Gastrocnemius medialis (tissue), 4 donors: ENCODE measurements at regions not wholly inside any gene's neighbourhood (a gene's known extent, or its start where the extent isn't known, plus 50 kb on each side); places are given as distances from the start of the nearest gene placed in this dataset.

ENCODE experiments used
- ATAC-seq, 2 donors: fragments of 150-250 bp; one replicate each; pipeline ENCODE4 v1.9.1; 2016
- DNase-seq, 2 donors: peaks; one replicate each; pipeline ENCODE4 v3.0.0-alpha.2; 2019
- H3K27ac ChIP-seq, 4 donors: fragments of 200-600 bp; sonication (generic); 1 replicate in 1 of 4; 2 replicates in 3 of 4; pipeline ENCODE4 v1.5.1; 2016 to 2018; ENCODE audit warnings: mild to moderate bottlenecking in 2 of 4, moderate library complexity in 1 of 4
- H3K27me3 ChIP-seq, 3 donors: fragments of 200-600 bp; sonication (generic) in 2 of 3; 1 replicate in 1 of 3; 2 replicates in 2 of 3; pipeline versions ENCODE4 v1.5.1 to v1.6.0; 2016 to 2019; ENCODE audit warnings: mild to moderate bottlenecking in 1 of 3, moderate library complexity in 1 of 3
- H3K36me3 ChIP-seq, 2 donors: fragments of 200-600 bp; sonication (generic) in 1 of 2; one replicate each; pipeline ENCODE4 v1.5.1; 2017 to 2018
- H3K4me1 ChIP-seq, 2 donors: fragments of 200-600 bp; sonication (generic) in 1 of 2; one replicate each; pipeline ENCODE4 v1.5.1; 2016 to 2017; ENCODE audit warnings: mild to moderate bottlenecking in 2 of 2
- H3K4me3 ChIP-seq, 4 donors: fragments of 200-600 bp; sonication (generic) in 3 of 4; 1 replicate in 1 of 4; 2 replicates in 3 of 4; pipeline ENCODE4 v1.5.1; 2016 to 2019; ENCODE audit warnings: mild to moderate bottlenecking in 2 of 4
- H3K9me3 ChIP-seq, 3 donors: fragments of 200-600 bp; sonication (generic) in 2 of 3; 1 replicate in 1 of 3; 2 replicates in 2 of 3; pipeline ENCODE4 v1.5.1; 2016 to 2019
- POLR2A ChIP-seq, 2 donors: fragments of 450-650 bp; IDR thresholded peaks; one replicate each; pipeline ENCODE4 v1.6.1; 2017; ENCODE audit warnings: antibody characterized with exemption in 2 of 2, mild to moderate bottlenecking in 2 of 2, moderate library complexity in 2 of 2
- in situ Hi-C, 4 donors: fragments of 200-750 bp; cut with MboI; loops; one replicate each; pipeline versions ENCODE4 v1.15.0 to v1.8.0; 2017; ENCODE audit warnings: low sequenced_read_pairs in 4 of 4
- intact Hi-C: fragments of 100-400 bp; cut with DNase I; formaldehyde crosslinking; loops from one replicate; pipeline ENCODE4 v1.15.1; 2023; ENCODE audit warnings: low total_unique reads
- TF ChIP-seq, protein P1 (sequence below), 5 experiments: fragments of 450-650 bp in 3 of 5; fragments of 200-600 bp in 2 of 5; sonication (generic) in 2 of 5; IDR thresholded peaks in 4 of 5; conservative IDR thresholded peaks in 1 of 5; 1 replicate in 4 of 5; 2 replicates in 1 of 5; pipeline ENCODE4 v1.5.1; 2016 to 2019; ENCODE audit warnings: antibody characterized with exemption in 5 of 5, mild to moderate bottlenecking in 3 of 5, moderate library complexity in 3 of 5

- TF ChIP-seq POLR2A (IDR thresholded peaks at IDR 0.05) = no peak
- TF ChIP-seq, protein P1, sequence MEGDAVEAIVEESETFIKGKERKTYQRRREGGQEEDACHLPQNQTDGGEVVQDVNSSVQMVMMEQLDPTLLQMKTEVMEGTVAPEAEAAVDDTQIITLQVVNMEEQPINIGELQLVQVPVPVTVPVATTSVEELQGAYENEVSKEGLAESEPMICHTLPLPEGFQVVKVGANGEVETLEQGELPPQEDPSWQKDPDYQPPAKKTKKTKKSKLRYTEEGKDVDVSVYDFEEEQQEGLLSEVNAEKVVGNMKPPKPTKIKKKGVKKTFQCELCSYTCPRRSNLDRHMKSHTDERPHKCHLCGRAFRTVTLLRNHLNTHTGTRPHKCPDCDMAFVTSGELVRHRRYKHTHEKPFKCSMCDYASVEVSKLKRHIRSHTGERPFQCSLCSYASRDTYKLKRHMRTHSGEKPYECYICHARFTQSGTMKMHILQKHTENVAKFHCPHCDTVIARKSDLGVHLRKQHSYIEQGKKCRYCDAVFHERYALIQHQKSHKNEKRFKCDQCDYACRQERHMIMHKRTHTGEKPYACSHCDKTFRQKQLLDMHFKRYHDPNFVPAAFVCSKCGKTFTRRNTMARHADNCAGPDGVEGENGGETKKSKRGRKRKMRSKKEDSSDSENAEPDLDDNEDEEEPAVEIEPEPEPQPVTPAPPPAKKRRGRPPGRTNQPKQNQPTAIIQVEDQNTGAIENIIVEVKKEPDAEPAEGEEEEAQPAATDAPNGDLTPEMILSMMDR (IDR thresholded peaks at IDR 0.05 in 4 of 5, conservative IDR thresholded peaks at IDR 0.05 in 1 of 5) = no peak
- H3K27ac ChIP-seq = no peak overlapping the region
- ATAC-seq (no peak), DNase-seq (no peak)
- H3K9me3 ChIP-seq = no peaks in the 10 kb centered on the region
- no peak overlapping the region for H3K4me3 ChIP-seq
- H3K27me3 ChIP-seq = no peaks in the 10 kb centered on the region
- no peaks in the 10 kb centered on the region for H3K36me3 ChIP-seq
- intact Hi-C loops = no loop called here
- no peaks in the 10 kb centered on the region for H3K4me1 ChIP-seq
- in situ Hi-C loops = loop anchor here in 1 of 4 donors (25.0 kb wide), 1 partner anchor 1312 kb away; no protein-coding TSS in a partner anchor
Measured at GRCh38 chr4:23125118-23125517, 432.4 kb downstream of the GBA3 start.

DNA sequence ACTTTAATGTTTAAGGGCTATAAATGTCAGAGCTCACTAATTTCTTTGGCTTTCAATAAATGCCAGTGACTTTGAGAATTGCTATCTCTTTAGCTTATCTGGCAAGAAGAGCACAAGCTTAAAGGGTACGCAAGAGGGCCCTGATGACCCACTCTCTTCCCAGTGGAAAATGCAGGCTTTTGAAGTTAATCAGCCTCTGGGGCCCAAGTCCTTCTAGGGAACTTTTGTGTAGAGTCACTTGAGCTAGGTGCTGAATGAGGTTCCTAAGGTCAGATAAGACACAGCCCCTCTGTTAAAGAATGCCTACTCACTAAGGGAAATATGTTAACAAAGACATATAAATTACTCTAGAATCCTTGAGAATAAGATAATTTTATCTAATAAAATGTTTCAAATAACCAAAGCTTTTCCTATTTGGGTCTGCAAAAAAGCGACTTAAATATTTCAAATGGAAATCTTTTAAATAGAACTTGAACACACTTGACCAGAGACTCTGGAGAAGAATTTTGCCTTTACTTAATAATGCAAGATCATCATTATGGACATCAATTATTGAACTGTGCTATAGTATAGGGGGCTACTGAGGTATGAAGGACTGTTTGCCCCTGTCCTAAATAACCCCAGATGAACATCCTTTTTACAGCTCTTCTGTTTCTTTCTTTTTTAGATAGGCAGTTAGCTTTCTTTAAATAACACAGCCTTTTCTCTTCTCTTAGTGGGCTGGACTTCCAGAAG lies 430.1 kb downstream of the GBA3 start:
- intact Hi-C loops (no loop called here), in situ Hi-C loops (no loop called here)
- H3K27me3 ChIP-seq = no peaks in the 10 kb centered on the region
- H3K36me3 ChIP-seq = no peaks in the 10 kb centered on the region
- no peak for DNase-seq
- H3K4me3 ChIP-seq = no peak overlapping the region
- H3K9me3 ChIP-seq = no peaks in the 10 kb centered on the region
- ATAC-seq = no peak
- H3K4me1 ChIP-seq = no peaks in the 10 kb centered on the region
- TF ChIP-seq, protein P1 (IDR thresholded peaks at IDR 0.05 in 4 of 5, conservative IDR thresholded peaks at IDR 0.05 in 1 of 5) = no peak
- TF ChIP-seq POLR2A (IDR thresholded peaks at IDR 0.05) = no peak
- no peak overlapping the region for H3K27ac ChIP-seq

- H3K4me3 ChIP-seq = no peak overlapping the region
- H3K27me3 ChIP-seq = no peaks in the 10 kb centered on the region
- in situ Hi-C loops = no loop called here
- intact Hi-C loops = no loop called here
- no peaks in the 10 kb centered on the region for H3K36me3 ChIP-seq
- H3K27ac ChIP-seq = no peak overlapping the region
- no peak for TF ChIP-seq POLR2A (IDR thresholded peaks at IDR 0.05)
- TF ChIP-seq, protein P1 (IDR thresholded peaks at IDR 0.05 in 4 of 5, conservative IDR thresholded peaks at IDR 0.05 in 1 of 5) = no peak
- ATAC-seq (no peak), DNase-seq (no peak)
- H3K4me1 ChIP-seq = no peaks in the 10 kb centered on the region
- H3K9me3 ChIP-seq = no peaks in the 10 kb centered on the region
Measured at GRCh38 chr4:23120374-23120773, 427.6 kb downstream of the GBA3 start.

GRCh38 chr4:23117826-23118225 lies 425.1 kb downstream of the GBA3 start:
- no peaks in the 10 kb centered on the region for H3K4me1 ChIP-seq
- in situ Hi-C loops (no loop called here), intact Hi-C loops (no loop called here)
- no peak overlapping the region for H3K4me3 ChIP-seq
- H3K27ac ChIP-seq = no peak overlapping the region
- H3K9me3 ChIP-seq = no peaks in the 10 kb centered on the region
- H3K27me3 ChIP-seq = no peaks in the 10 kb centered on the region
- DNase-seq = no peak
- H3K36me3 ChIP-seq = no peaks in the 10 kb centered on the region
- no peak for ATAC-seq
- no peak for TF ChIP-seq POLR2A (IDR thresholded peaks at IDR 0.05)
- TF ChIP-seq, protein P1 (IDR thresholded peaks at IDR 0.05 in 4 of 5, conservative IDR thresholded peaks at IDR 0.05 in 1 of 5) = no peak

- intact Hi-C loops (no loop called here), in situ Hi-C loops (no loop called here)
- Histone ChIP-seq H3K27ac (no peak overlapping the region), H3K4me3 (no peak overlapping the region), H3K36me3 (no peaks in the 10 kb centered on the region), H3K9me3 (no peaks in the 10 kb centered on the region), H3K27me3 (no peaks in the 10 kb centered on the region), H3K4me1 (no peaks in the 10 kb centered on the region)
- no peak for ATAC-seq
- TF ChIP-seq, protein P1 (IDR thresholded peaks at IDR 0.05 in 4 of 5, conservative IDR thresholded peaks at IDR 0.05 in 1 of 5) = no peak
- no peak for TF ChIP-seq POLR2A (IDR thresholded peaks at IDR 0.05)
- DNase-seq = no peak
Measured at GRCh38 chr4:23114538-23114937, 421.8 kb downstream of the GBA3 start.
